Spinal cord (tissue), 9 donors: ENCODE measurements at regions not wholly inside any gene's neighbourhood (a gene's known extent, or its start where the extent isn't known, plus 50 kb on each side); places are given as distances from the start of the nearest gene placed in this dataset.
"Not testable (repeated sequence)": the region's sequence is repeated elsewhere in the genome, so short reads cannot be mapped to it uniquely, and the experiment has no call there.

Source experiments
- DNase-seq, 6 donors: peaks; one replicate each; pipeline versions ENCODE4 v3.0.0 to v3.0.0-alpha.2; 2013 to 2015; ENCODE audit warnings: low spot score in 6 of 6, low read depth in 4 of 6
- H3K27ac ChIP-seq: one replicate; pipeline ENCODE4 v1.5.1; 2013; ENCODE audit warnings: low read depth, low read length, control low read depth
- H3K27me3 ChIP-seq: one replicate; pipeline ENCODE4 v1.6.1; 2013; ENCODE audit warnings: low read length; ENCODE audit not compliant: control insufficient read depth, insufficient read depth
- H3K36me3 ChIP-seq: one replicate; pipeline ENCODE4 v1.6.1; 2013; ENCODE audit warnings: low read length; ENCODE audit not compliant: control insufficient read depth, insufficient read depth
- H3K4me1 ChIP-seq: one replicate; pipeline ENCODE4 v1.6.1; 2013; ENCODE audit warnings: low read length; ENCODE audit not compliant: control insufficient read depth, insufficient read depth
- H3K4me3 ChIP-seq: one replicate; pipeline ENCODE4 v1.5.1; 2013; ENCODE audit warnings: low read depth, low read length, control low read depth
- H3K9me3 ChIP-seq: one replicate; pipeline ENCODE4 v1.6.1; 2013; ENCODE audit warnings: low read length; ENCODE audit not compliant: control insufficient read depth, insufficient read depth
- WGBS: methylation state at CpG from one replicate; pipeline ENCODE4 v1.1.5; 2013; ENCODE audit warnings: missing lambda C conversion rate; ENCODE audit not compliant: insufficient coverage; 5-methylcytosine and 5-hydroxymethylcytosine counted together
- donor health status: healthy.

- 95% methylated on average over 7 of the region's 13 CpGs for WGBS
- not testable (repeated sequence) for H3K4me3 ChIP-seq, H3K4me1 ChIP-seq, H3K36me3 ChIP-seq, DNase-seq, H3K9me3 ChIP-seq, H3K27me3 ChIP-seq, H3K27ac ChIP-seq
Observed at GRCh38 chr2:111315188-111315917, 194.6 kb downstream of the BCL2L11 start.

- not testable (repeated sequence) for H3K27ac ChIP-seq, H3K27me3 ChIP-seq
- WGBS = 93% methylated on average over 3 of the region's 9 CpGs
Observed at GRCh38 chr2:111316221-111316741, 195.6 kb downstream of the BCL2L11 start.

GRCh38 chr2:111316881-111317549 is 196.3 kb downstream of the BCL2L11 start:
- not testable (repeated sequence) for H3K9me3 ChIP-seq, H3K27ac ChIP-seq, H3K4me1 ChIP-seq, DNase-seq, H3K4me3 ChIP-seq, H3K27me3 ChIP-seq, H3K36me3 ChIP-seq
- WGBS = 86% methylated on average over 1 of the region's 2 CpGs

More at GRCh38 chr2:111316221-111316741, 195.6 kb downstream of the BCL2L11 start:
- H3K4me1 ChIP-seq, H3K36me3 ChIP-seq, DNase-seq, H3K4me3 ChIP-seq, H3K9me3 ChIP-seq: not testable (repeated sequence)

- not testable (repeated sequence) for H3K36me3 ChIP-seq, H3K27me3 ChIP-seq, H3K27ac ChIP-seq, DNase-seq, H3K4me3 ChIP-seq, H3K9me3 ChIP-seq, H3K4me1 ChIP-seq
- WGBS = no CpG with 5 or more reads among the region's 6 CpGs
Observed at GRCh38 chr2:111319552-111319951, 198.8 kb downstream of the BCL2L11 start.

- not testable (repeated sequence) for DNase-seq, H3K4me3 ChIP-seq, H3K27me3 ChIP-seq, H3K27ac ChIP-seq, H3K4me1 ChIP-seq, H3K9me3 ChIP-seq, H3K36me3 ChIP-seq
- WGBS = no CpG with 5 or more reads among the region's 3 CpGs
Observed at GRCh38 chr2:111320264-111320663, 199.6 kb downstream of the BCL2L11 start.

GRCh38 chr2:111320965-111321364 is 200.3 kb downstream of the BCL2L11 start:
- not testable (repeated sequence) for H3K36me3 ChIP-seq, H3K4me3 ChIP-seq, H3K27me3 ChIP-seq, H3K27ac ChIP-seq, DNase-seq, H3K9me3 ChIP-seq, H3K4me1 ChIP-seq
- WGBS = no CpG with 5 or more reads among the region's 1 CpG

GRCh38 chr2:111323384-111323783 is 202.7 kb downstream of the BCL2L11 start:
- not testable (repeated sequence) for H3K36me3 ChIP-seq, H3K4me3 ChIP-seq, H3K9me3 ChIP-seq, H3K4me1 ChIP-seq, H3K27ac ChIP-seq, DNase-seq, H3K27me3 ChIP-seq
- no CpG with 5 or more reads among the region's 5 CpGs for WGBS

- H3K4me3 ChIP-seq, H3K9me3 ChIP-seq, H3K27ac ChIP-seq, H3K27me3 ChIP-seq, DNase-seq, H3K36me3 ChIP-seq, H3K4me1 ChIP-seq: not testable (repeated sequence)
- WGBS = no CpG with 5 or more reads among the region's 4 CpGs
Observed at GRCh38 chr2:111327726-111328125, 207.0 kb downstream of the BCL2L11 start.

- not testable (repeated sequence) for H3K4me3 ChIP-seq, H3K36me3 ChIP-seq, H3K9me3 ChIP-seq, H3K4me1 ChIP-seq, H3K27me3 ChIP-seq, H3K27ac ChIP-seq, DNase-seq
- WGBS = no CpG with 5 or more reads among the region's 4 CpGs
Observed at GRCh38 chr2:111329309-111329708, 208.6 kb downstream of the BCL2L11 start.
